HK-2 (cell line): ENCODE measurements at regions not wholly inside any gene's neighbourhood (a gene's known extent, or its start where the extent isn't known, plus 50 kb on each side); places are given as distances from the start of the nearest gene placed in this dataset.
"Not testable (repeated sequence)": the region's sequence is repeated elsewhere in the genome, so short reads cannot be mapped to it uniquely, and the experiment has no call there.

Source experiments
- DNase-seq: peaks from one replicate; pipeline ENCODE4 v3.0.0-alpha.2; 2018; ENCODE audit not compliant: unreplicated experiment

DNA sequence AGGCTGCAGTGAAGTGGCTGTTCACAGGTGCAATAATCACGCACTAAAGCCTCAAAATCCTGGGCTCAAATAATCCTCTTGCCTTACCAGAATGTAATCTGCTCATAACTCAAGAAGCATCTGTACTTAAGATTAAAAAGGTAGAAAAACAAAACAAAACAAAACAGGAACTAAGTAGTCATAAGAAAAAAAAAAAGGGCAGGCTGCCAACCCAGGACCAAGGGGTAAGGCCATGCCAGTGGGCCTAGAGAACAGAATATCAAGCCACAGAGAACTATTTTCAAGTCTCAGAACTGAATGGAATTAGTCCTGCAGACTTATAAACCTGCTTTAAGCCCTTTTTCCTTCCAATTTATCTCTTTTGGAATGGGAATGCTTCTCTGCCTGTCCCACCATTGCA is 64.8 kb upstream of the TBC1D3K start:
- no peak for DNase-seq

- not testable (repeated sequence) for DNase-seq
Observed at GRCh38 chr17:37858391-37858790, 65.8 kb upstream of the TBC1D3K start.

- DNase-seq: no peak
Observed at GRCh38 chr17:37856245-37856644, 68.0 kb upstream of the TBC1D3K start.

GRCh38 chr17:37849617-37849972 is 74.6 kb upstream of the TBC1D3K start:
- DNase-seq: peak; percentile 48

DNA sequence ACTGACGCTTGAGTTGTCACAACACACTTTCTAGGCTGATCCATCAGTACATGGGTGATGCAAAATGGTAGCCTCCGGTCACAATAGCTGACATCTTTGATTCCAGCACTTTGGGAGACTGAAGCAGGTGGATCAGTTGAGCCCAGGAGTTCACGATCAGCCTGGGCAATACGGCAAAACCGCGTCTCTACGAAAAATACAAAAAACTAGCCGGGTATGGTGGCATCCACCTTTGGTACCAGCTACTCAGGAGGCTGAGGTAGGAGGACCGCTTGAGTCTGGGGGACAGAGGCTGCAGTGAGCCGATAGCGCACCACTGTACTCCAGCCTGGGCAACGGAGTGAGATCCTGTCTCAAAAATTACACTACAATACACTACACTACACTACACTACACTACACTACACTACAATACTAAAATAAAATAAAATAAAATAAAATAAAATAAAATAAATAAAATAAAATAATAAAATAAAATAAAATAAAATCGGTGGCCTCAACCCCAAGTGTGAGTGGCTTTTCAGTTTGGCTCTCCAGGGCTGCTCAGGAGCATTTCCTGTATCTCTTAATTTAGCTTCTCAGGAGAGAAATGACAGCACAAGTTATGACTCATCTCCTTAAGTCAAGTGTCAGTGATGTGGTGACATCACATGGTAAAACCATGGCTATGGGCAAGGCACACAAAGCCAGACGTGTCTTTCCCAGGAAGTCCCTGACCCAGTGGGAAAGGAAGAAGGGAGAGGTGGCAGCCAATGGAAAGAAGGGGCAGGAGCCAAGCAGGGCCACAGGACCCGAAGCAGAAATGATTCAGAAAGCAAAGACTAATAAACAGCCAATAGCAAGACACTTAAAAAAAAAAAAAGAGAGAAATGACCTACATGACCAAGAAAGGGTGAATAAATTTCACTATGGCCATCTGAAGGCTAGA is 75.3 kb upstream of the TBC1D3K start:
- peak; percentile 91 for DNase-seq

- no peak for DNase-seq
Observed at GRCh38 chr17:37847811-37848331, 76.3 kb upstream of the TBC1D3K start.

GRCh38 chr17:37847102-37847501 is 77.1 kb upstream of the TBC1D3K start:
- DNase-seq: no peak

DNA sequence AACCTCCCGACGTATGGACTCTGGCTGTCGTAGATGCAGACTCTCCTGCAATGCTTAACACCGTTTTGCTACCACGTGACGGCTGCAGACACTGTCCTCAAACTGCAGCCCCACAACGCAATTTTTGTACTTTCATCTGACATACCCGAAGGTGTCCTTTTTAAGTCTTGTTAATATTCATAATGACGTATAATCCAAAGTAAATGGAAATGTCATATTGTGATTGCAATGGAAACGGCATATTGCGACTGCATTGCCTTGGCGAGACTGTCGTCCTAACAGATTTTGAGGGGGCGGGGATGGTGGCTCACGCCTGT is 79.3 kb upstream of the TBC1D3K start:
- no peak for DNase-seq

DNA sequence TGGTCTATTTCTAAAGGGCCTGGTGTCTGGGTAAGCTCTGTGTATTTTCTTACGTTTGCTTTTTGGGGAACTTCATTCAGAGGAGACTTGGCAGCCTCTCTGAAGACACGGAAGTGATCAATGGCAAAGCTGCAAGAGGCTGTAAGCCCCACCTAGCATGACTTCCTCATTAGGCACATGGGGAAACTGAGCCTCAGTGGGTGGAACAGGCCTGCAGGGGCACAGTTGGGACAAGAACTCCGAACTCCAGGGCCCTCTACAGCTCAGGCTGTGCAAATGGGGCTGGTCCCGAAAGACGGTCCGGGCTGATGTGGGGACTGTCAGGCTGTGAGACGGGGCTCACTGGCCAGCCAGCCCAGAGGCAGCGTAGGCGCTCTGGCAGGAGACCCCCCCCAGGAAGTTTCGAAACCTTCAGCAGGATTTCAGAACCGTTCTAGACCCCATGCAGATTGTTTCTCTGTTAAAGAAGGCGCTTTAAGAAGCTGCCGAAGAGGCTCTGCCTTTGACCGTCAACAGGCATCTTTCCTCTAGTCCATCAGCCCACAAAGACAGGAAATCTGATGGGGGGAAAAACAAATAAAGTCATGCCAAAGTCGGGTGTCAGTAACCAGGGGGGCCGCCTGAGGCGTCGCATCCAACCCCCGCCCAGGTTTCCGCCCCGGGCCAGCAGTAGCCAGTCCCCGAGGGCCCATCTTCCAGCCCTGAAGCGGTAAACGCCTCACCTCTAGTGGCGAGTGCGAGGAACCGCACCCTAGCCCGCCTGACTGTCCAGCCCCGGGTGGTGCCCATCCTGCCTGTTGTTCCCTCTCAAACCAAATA is 79.8 kb upstream of the TBC1D3K start:
- no peak for DNase-seq

- DNase-seq: peak; percentile 68
Observed at GRCh38 chr17:37842401-37842800, 81.8 kb upstream of the TBC1D3K start.

GRCh38 chr17:37841232-37841631 is 83.0 kb upstream of the TBC1D3K start:
- DNase-seq: no peak

GRCh38 chr17:37840576-37840975 is 83.6 kb upstream of the TBC1D3K start:
- no peak for DNase-seq

DNA sequence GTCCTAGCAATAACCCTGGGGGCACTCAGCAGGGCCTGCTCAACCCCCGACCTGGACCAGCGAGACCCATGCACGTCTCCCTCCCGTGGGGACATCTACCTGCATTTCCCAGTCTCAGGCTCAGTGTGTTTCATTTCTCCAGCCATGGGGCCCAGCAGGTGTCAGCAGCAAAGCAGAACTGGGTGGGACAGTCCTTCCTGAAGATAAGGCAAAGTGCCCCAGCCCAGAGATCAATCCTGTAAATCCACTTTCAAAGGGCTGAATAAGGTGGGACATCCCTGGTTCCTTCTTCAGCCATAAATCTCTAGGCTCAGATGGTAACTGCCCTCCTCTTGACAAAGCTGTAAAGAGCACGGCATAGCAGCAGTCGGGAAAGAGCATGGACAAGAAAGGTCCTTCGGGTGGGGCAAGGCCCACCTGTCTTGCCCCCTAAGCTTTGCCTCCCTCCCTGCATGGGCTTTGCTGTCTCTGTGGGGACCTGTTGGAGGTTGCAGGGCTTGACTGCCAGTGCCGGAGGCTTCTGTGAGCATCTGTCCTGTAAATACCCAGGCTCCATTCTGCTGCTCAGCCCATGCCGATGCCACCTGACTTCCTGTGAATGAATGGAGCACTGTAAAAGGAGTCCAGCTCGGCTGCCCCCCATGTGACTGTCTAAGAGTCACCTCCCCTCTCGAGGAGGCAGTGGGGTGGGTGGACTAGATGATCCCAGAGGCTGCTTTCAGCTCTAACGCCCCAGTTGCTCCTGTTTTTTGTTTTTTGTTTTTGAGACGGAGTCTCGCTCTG is 84.8 kb upstream of the TBC1D3K start:
- DNase-seq: no peak

GRCh38 chr17:37838276-37838675 is 85.9 kb upstream of the TBC1D3K start:
- DNase-seq: no peak

DNA sequence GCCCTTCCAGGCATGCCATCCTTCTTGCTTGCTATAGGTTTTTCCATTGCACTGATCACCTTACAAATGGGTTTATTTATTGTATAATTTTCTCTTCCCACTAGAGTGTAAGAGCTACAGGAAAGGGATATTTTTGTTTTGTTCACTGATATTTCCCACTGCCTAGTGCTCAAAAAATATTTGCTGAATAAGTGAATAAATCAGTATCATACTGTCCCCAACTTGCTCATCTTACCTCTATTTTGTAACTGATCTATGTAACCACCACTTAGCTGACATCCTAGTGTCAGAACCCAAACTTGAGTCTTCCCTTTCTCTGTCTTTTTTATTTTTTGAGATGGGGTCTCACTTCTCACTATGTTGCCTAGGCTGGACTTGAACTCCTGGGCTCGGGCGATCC is 87.6 kb upstream of the TBC1D3K start:
- DNase-seq: no peak

- DNase-seq: no peak
Observed at GRCh38 chr17:37834168-37834567, 89.3 kb upstream of the HNF1B start.

DNA sequence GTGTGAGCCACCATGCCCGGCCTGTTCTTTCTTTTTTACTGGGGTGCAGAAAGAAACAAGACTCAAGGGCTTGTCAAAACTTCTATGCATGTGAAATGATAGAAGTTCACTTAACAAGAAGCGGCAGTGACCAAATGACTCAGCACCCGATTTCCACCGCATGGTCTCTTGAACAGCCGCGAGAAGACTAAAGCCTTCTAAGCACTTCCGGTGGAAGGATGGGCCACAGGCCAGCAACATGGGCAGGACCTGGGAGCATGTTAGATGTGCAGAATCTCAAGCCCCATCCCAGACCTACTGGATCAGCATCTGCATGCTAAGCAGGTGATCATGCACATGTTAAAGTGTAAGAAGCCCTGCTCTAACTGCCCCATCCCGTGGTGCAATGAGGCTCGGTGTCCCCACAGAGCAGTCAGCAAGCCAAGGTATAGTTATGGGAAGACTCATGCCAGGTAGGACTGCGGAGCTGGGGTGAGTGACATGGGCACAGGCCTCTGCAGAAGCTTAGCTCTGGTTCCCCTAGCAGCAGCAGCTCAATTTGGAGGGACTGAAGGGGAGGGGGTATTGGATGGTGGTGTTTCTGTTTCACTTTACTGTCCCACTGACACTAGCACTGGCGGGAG is 88.5 kb upstream of the HNF1B start:
- no peak for DNase-seq

- no peak for DNase-seq
Observed at GRCh38 chr17:37831986-37832385, 87.1 kb upstream of the HNF1B start.

GRCh38 chr17:37831492-37831891 is 86.6 kb upstream of the HNF1B start:
- DNase-seq: no peak

- DNase-seq: no peak
Observed at GRCh38 chr17:37830151-37830993, 85.5 kb upstream of the HNF1B start.
